HG02623 (cell line): ENCODE measurements at regions not wholly inside any gene's neighbourhood (a gene's known extent, or its start where the extent isn't known, plus 50 kb on each side); places are given as distances from the start of the nearest gene placed in this dataset.

Experiments used
- ATAC-seq: cut with Tn5 transposase; IDR thresholded peaks from one replicate; pipeline ENCODE4 v1.9.1; 2021; ENCODE audit warnings: moderate library complexity; ENCODE audit not compliant: unreplicated experiment

GRCh38 chr5:54693936-54694657 lies 176.5 kb downstream of the SNX18 start:
- no peak for ATAC-seq

DNA sequence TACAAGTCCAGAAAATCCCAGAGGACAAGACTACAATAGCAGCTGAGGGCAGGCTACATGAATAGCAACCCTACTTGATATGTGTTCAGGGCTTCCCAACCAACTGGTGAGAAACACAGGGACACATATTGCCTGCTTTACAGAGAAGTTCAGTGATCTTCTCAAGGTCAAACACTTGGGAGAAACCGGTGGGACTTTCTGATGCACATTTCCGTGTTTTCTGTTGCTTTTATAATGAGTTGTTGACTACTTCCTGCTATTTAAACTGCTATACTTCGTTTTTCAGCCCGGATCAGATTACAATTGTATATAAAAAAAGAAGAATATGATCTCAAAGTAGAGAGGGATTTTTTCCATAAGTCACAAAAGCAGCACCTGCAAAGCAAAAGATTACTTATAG lies 175.1 kb downstream of the SNX18 start:
- no peak for ATAC-seq

- ATAC-seq, result no peak
Observed at GRCh38 chr5:54691656-54692055, 174.1 kb downstream of the SNX18 start.

DNA sequence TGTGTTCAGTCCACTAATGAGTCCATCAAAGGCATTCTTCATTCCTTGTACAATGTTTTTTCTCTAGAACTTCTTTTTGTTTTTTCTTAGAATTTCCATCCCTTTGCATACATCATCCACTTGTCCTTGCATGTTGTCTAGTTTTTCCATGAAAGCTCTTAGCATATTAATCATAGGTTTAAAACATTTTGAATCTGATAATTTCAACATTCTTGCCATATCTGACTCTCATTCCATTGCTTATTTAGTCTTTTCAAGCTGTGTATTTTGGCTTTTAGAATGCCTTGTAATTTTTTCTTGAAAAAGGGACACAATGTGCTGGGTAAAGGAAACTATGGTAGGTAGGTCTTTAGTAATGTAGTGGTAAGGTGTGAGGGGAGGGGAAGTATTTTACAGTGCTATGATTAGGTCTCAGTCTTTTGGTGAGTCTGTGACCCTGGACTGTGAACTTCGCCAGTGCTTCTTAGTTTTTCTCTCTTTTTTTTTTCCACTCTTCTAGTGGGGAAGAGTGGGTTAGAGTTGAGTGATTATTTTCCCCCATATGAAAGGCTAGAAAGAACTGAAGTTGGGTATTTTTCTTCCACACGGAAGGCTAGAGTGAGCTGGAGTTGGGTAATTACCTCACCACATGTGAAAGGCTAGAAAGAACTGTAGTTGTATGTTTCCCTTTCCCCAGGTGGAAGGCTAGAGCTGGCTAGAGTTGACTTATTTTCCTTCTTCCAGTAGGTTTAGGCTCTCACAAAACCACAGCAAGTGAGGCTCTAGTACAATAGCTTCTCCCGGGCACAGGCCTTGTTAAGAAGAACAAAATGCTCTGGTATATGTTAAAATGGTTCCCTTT lies 172.1 kb downstream of the SNX18 start:
- no peak for ATAC-seq

GRCh38 chr5:54680998-54681397 lies 163.4 kb downstream of the SNX18 start:
- ATAC-seq, result no peak

GRCh38 chr5:54679686-54680085 lies 162.1 kb downstream of the SNX18 start:
- ATAC-seq, result no peak

- no peak for ATAC-seq
Observed at GRCh38 chr5:54678737-54679136, 161.2 kb downstream of the SNX18 start.

DNA sequence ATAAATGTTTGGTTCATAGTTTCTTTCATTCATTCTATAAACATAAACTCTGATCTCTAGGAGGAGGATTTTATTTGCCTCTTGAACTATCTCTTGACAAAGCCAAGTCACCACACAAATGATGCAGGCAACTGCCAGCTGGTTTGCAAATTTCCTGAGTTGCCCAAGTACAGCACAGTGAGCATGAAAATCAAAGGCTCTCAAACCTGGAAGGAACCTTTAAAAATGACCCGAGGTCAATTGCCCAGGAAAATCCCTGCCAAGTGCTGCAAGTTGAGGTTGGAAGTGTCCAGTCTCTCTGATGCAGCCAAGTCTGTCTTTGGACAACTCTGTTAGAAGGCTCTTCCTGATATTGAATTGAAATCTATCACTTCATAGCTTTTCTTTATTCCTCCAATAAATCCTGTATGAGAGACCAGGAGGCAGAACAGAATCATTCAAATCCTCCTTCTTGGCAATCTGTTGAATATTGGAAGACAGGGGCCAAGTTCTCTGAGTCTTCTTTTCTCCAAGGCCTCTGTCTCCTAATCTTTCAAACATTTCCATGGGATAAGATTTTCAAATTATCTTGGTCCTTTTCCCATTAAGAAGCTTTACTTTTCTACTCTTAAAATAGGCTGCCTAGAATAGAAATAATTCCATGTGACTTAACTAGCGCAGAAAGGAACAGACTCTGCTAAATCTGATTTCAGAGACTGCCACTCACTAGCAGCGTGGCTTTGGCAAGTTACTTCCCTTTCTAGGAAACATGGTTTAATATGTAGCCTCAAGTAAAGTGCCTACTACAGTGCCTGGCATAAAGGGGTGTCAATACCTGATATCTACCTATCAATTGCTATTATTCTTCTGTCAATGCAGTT lies 159.2 kb downstream of the SNX18 start:
- no peak for ATAC-seq

DNA sequence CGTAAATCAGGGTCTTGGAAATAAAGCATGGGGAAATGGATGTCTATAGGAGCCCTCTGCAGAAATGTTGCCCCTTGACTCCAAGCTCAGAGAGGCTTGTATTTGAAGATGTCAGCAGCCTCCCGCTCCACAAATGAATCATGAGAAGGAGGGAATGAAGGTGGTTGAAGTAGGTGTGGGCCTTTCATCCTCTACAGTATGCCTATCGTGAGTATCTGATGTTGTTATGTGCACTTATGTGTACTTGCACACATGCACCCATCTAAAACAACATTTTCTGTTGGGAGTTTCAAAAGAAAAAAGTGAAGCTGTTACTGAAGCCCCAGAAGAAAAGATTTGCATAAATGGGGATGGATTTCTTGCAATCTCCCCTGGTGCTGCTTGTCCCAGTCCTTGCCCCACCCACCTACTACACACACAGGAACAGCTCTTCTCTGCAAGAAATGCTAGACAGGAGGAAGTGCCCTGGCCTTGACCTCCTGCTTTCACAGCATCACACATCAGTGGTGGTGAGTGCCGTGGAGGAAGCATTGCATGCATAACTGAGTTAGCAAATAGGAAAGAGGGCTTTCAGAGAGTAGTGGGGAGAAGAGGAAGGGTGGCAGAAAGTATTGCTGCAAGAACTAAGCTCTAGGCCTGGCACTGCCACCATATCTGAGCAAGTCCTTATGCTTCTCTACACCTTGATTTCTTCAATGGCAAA lies 156.1 kb downstream of the SNX18 start:
- peak; percentile 57 for ATAC-seq

- ATAC-seq, result no peak
Observed at GRCh38 chr5:54672871-54673270, 155.3 kb downstream of the SNX18 start.

DNA sequence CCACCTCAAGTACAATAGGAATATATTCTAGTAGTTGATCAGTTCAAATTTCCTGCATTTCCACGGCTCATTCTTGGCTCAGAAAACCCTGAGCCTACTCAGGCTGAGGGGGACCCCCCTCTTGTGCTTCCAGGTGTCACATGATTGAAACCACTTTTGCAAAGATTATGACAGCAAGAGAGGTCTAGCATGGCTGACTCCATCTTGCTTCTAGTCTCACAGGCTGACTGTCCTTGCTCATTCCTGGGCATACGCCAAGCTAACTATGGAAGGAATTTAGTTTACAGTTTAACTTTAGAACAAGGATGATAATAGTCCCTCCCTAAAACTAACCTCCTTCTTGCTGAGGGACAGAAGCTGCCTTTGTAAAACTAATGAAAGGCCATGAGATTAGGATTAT lies 154.1 kb downstream of the SNX18 start:
- ATAC-seq, result no peak

- ATAC-seq, result no peak
Observed at GRCh38 chr5:54671111-54671531, 153.6 kb downstream of the SNX18 start.

DNA sequence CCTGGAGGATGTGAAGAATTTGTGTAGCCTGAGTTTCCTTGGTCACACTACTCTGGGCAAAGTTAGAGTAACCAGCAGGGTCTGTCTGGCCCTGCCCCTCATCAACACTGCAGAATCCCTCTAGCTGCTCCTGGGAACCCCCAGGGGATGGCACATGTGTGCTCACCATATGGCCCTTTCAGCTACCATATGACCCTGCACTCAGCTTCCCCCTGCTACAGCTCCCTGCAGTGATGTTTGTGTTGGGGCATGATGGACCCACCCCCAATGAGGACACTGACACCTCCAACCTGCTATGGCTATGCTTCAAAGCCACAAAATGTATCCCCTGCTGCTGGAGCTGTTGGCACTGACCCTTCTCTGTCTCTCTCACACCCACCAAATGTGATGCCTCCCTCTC lies 152.7 kb downstream of the SNX18 start:
- no peak for ATAC-seq

GRCh38 chr5:54669845-54670244 lies 152.3 kb downstream of the SNX18 start:
- ATAC-seq, result no peak

DNA sequence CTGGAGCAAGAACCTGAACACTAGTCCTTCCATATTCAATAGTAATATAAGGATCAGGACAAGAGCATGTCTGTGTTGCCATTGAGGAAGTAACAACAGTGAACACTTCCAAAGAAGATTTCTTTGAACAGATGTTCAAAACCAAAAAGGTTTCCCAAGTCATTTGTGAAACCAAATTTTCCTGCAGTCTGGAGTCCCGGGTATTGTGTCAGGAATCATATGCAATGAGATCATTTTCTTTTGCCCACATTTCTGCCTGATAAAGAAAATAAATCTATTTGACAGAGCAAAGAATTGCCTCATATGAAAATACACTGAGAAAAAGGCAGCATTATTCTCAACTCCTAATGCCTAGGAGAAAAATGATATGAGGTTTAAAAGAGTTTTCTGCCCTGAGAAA lies 151.7 kb downstream of the SNX18 start:
- ATAC-seq, result no peak

DNA sequence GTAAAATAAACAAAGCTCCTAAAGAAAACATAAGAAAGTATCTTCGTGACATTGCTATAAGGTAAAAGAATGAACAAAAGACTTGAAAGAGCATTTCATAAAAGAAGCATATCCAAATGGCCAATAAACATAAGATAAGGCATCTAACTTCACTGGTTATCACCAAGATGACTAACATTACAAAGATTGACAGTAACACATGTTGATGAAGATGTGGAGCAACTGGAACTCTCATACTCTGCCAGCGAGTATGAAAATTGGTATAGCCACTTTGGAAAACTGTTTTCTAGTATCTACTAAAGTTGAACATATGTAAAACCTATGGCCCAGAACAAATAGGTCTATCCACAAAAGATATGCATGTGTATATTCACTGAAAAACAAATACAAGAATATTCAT lies 150.5 kb downstream of the SNX18 start:
- no peak for ATAC-seq

DNA sequence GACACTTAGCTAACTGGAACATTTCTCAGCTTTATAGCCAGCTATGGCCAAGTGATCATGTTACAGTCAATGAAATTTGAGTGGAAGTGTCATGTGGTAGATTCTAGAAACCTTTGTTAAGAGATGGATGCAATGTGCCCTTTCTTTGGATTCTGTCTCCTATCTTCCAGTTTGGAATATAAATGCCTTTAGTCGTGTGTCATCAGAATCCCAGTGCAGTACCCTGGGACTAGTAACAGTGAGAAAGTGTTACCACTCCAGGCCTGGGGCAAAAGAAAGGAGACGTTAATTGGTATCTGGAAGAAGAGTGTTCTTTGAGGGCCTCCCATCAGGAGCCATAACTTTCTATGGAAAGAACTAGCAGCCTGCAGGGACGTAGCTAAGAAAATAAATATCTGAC lies 149.6 kb downstream of the SNX18 start:
- ATAC-seq, result no peak

- ATAC-seq, result no peak
Observed at GRCh38 chr5:54663866-54664265, 146.3 kb downstream of the SNX18 start.

DNA sequence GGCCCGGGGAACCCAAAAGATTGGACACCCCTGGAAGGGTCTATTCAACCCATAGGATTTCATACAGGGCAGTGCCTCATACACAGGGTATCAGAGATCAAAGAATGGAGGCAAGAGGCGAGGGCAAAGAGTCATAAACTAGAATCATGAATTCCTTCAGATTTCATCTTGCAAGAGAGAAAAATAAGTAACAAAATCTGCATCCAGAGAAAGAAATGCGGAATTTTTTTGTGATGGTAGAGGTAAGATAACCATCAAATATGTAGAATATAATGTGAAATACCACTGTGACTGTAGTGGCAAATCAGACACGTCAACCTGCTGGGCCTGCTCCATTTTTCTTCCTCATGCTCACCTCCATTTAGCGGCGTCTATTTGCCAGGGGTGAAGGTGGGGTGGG lies 143.6 kb downstream of the SNX18 start:
- no peak for ATAC-seq

DNA sequence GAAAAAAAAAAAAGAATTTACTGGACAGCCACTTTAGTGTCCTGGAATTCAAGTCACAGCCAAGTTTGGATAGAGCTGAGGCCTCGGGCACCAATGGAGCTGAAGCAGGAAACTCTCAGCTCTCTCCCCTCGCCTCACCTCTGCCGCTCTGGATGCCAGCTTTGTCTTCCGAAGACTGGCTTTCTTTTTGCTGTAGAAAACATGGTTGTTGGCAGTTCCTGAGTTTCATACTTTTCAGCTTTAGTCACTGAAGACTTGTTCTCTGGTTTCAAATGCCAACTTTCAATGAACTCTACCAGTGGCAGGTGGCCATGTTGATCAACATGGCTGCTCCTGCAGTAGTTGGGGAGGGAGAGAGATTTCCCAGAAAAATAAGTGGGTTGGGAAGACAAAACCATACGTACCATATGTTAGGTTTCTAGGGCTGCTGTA lies 142.2 kb downstream of the SNX18 start:
- ATAC-seq, result no peak

- no peak for ATAC-seq
Observed at GRCh38 chr5:54658010-54658409, 140.5 kb downstream of the SNX18 start.
